Bronchial epithelial cell (primary cell): ENCODE measurements at regions not wholly inside any gene's neighbourhood (a gene's known extent, or its start where the extent isn't known, plus 50 kb on each side); places are given as distances from the start of the nearest gene placed in this dataset.
A peak's percentile ranks its signal among the peaks of the same experiment; 100 is the strongest.

ENCODE experiments used
- DNase-seq: peaks from one replicate; pipeline ENCODE4 v3.0.0-alpha.2; 2010; ENCODE audit warnings: low read depth
- FAIRE-seq: peaks from 2 replicates; lab custom pipeline; 2011; peaks lifted over from hg19 to GRCh38; lab: Jason Lieb, UNC
- H3K27me3 ChIP-seq: 2 replicates; pipeline ENCODE4 v1.5.1; 2011; ENCODE audit warnings: low read length; ENCODE audit not compliant: control insufficient read depth, insufficient read depth
- H3K36me3 ChIP-seq: 2 replicates; pipeline ENCODE4 v1.5.1; 2011; ENCODE audit warnings: low read length; ENCODE audit not compliant: control insufficient read depth, insufficient read depth
- H3K4me3 ChIP-seq: 2 replicates; pipeline ENCODE4 v1.5.1; 2011; ENCODE audit warnings: mild to moderate bottlenecking, low read depth, low read length, control low read depth
- TF ChIP-seq, protein P1 (sequence below): IDR thresholded peaks from 2 replicates; pipeline ENCODE4 v1.5.1; 2011; ENCODE audit warnings: mild to moderate bottlenecking, moderate library complexity, low read length, control low read depth, inconsistent platforms; ENCODE audit not compliant: insufficient read depth, severe bottlenecking

DNA sequence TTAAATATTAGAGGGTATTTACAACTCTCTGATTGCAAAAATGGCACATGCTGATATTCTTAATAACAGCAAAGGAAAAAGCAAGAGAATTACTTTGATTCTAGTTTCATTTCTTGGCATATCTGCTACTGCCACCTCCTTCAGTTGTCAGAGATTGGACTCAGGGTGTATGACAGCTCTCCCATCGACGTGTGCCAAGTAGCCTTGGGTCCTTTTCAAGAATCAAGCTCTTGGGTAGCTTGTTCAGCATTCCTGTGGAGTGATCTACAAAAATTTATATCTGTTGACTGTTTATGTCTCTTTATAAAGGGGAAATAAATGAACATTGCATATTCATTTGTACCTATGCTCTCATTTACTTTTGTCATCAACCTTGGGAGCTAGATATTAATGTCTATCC lies 315.6 kb downstream of the PRR16 start:
- no peak overlapping the region for H3K4me3 ChIP-seq
- no peaks in the 10 kb centered on the region for H3K27me3 ChIP-seq
- DNase-seq (no peak), FAIRE-seq (no peak)
- H3K36me3 ChIP-seq: no peaks in the 10 kb centered on the region
- TF ChIP-seq, protein P1, sequence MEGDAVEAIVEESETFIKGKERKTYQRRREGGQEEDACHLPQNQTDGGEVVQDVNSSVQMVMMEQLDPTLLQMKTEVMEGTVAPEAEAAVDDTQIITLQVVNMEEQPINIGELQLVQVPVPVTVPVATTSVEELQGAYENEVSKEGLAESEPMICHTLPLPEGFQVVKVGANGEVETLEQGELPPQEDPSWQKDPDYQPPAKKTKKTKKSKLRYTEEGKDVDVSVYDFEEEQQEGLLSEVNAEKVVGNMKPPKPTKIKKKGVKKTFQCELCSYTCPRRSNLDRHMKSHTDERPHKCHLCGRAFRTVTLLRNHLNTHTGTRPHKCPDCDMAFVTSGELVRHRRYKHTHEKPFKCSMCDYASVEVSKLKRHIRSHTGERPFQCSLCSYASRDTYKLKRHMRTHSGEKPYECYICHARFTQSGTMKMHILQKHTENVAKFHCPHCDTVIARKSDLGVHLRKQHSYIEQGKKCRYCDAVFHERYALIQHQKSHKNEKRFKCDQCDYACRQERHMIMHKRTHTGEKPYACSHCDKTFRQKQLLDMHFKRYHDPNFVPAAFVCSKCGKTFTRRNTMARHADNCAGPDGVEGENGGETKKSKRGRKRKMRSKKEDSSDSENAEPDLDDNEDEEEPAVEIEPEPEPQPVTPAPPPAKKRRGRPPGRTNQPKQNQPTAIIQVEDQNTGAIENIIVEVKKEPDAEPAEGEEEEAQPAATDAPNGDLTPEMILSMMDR: no peak

DNA sequence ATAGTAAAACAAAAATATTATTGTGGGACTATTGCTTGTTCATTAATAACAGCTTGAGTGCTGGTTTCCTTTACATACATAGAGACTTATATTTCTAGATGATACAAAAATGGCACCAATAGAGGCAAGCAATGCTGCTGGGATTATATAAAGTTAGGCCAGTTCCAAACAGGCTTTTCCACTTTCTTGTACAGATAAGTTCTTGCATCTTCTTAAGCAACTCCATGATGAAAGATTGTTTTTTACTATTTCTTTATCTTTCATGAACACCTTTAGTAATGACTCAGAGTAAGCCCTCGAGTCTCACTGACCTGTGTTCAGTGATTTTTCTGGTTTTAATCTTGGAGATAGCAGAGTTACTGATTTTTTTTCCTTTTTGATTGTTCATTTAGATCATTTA lies 324.4 kb downstream of the PRR16 start:
- DNase-seq (peak; percentile 20), FAIRE-seq (no peak)
- Histone ChIP-seq H3K27me3 (no peaks in the 10 kb centered on the region), H3K4me3 (no peak overlapping the region), H3K36me3 (no peaks in the 10 kb centered on the region)
- TF ChIP-seq, protein P1: no peak

DNA sequence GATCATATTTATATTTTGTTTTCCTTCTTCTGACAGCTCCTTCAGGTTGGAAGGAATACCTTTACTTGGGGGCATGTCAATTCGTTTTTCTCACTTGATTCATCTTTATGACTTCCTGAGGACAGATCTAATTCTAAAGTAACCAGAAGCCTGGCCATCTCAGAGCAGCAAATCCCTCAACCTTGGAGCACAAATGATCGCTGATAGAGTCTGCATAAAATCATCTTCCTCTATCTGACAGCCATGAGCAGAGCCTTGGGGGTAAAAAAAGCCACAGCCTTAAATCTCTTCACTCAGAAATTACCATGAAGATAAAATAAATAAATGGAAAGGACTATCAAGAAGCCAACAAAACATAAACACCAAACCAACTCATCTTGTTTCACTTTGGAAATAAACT lies 325.8 kb downstream of the PRR16 start:
- DNase-seq: no peak
- H3K4me3 ChIP-seq: no peak overlapping the region
- H3K36me3 ChIP-seq: no peaks in the 10 kb centered on the region
- no peaks in the 10 kb centered on the region for H3K27me3 ChIP-seq
- TF ChIP-seq, protein P1: no peak
- FAIRE-seq: no peak

DNA sequence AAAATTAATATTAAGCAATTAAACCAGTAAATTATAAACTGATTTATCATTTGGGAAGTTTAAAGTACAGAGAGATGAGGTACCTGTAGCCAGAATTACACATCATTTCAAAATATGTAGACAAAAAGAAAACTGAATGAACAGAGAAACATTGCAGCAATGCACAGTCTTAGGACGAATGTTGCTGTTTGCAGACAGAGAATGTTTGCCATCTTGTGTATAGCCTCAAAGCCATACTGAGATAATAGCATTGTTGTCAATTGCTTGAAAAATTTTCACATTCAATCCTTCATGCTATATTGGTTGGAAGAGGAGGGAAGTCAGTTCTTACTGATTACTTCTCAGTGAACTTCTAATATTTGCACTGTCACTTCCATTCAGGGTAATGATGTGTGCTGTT lies 326.2 kb downstream of the PRR16 start:
- no peaks in the 10 kb centered on the region for H3K27me3 ChIP-seq
- H3K4me3 ChIP-seq: no peak overlapping the region
- FAIRE-seq (no peak), DNase-seq (no peak)
- TF ChIP-seq, protein P1: no peak
- no peaks in the 10 kb centered on the region for H3K36me3 ChIP-seq

DNA sequence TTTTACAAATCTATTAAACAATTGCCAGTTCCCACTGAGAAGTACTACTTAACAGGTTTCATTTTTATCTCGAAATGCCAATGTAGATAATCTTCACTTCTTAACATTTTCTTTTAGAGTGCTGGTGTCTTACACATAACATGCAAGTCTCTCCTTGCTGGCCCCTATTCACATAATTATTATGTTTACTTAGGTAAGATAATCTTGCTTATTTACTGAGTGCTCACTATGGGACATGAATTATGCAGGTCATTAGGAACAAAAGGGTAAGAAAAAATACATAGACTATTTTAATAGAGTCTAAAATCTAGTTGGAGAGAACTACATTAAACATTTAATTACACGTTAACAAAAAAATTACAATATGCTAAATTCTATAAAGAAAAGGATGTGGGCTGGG lies 328.4 kb downstream of the PRR16 start:
- TF ChIP-seq, protein P1: no peak
- Histone ChIP-seq H3K36me3 (no peaks in the 10 kb centered on the region), H3K4me3 (no peak overlapping the region), H3K27me3 (no peaks in the 10 kb centered on the region)
- FAIRE-seq (no peak), DNase-seq (no peak)

DNA sequence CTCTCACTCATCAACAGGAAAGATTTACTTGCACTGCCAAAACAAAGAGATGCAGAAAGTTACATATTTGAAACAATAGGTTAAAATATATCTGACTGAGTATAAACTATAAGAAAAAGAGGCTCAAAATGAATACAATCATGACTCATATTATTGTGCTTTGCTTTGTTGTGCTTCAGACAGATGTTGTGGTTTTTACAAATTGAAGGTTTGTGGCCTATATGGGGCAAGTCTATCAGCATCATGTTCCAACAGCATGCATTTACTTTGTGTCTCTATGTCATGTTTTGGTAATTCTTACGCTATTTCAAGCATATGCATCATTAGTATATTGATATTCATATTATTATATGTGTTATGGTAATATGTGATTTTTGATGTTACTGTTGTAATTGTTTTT lies 330.0 kb downstream of the PRR16 start:
- no peak overlapping the region for H3K4me3 ChIP-seq
- FAIRE-seq (no peak), DNase-seq (no peak)
- TF ChIP-seq, protein P1: no peak
- no peaks in the 10 kb centered on the region for H3K36me3 ChIP-seq
- no peaks in the 10 kb centered on the region for H3K27me3 ChIP-seq
